ENCODE measurements at regions not wholly inside any gene's neighbourhood (a gene's known extent, or its start where the extent isn't known, plus 50 kb on each side); places are given as distances from the start of the nearest gene placed in this dataset.

DNA sequence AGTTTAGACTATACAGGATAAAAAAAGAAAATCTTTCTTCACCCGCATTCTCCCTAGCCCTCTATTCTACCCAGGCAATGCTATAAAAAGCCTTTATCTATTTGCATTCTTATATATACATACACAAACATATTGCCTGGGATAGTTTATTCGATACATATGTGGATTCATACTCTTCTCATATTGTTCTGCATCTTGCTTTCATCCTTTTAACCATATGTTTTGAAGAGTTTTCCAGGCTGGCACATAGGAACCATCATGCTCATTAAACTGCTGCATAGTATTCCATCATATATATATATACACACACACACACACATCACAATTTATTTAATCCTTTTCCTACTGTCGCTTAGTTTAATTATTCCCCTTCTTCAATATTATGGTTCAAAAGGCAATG lies 461.2 kb downstream of the NTRK2 start:
- Histone ChIP-seq H4K91ac (ENCODE audit: insufficient read depth, low read depth, low read length) (no peak overlapping the region), H3K23ac (ENCODE audit: low read depth, low read length) (no peak overlapping the region), H3K9me3 (ENCODE audit: control insufficient read depth, insufficient read depth, low read length) (peaks cover 2% of the 10 kb centered on the region; the same call in 1 of the 2 replicates), H3K79me1 (ENCODE audit: low read depth in 1 of 2, low read length in 2 of 2) (no peaks in the 10 kb centered on the region), H2BK5ac (ENCODE audit: low read depth, low read length, poor library complexity, severe bottlenecking) (no peak overlapping the region), H3K9ac (ENCODE audit: low read depth, low read length) (no peak overlapping the region), H3K27me3 (ENCODE audit: control insufficient read depth, insufficient read depth, low read length) (no peaks in the 10 kb centered on the region), H2AK9ac (replicated peaks; ENCODE audit: low read depth, low read length, poor library complexity) (no peak overlapping the region), H4K8ac (ENCODE audit: low read depth in 2 of 2, low read length in 2 of 2) (no peak overlapping the region), H2BK120ac (ENCODE audit: low read depth, low read length) (no peak overlapping the region), H2BK20ac (ENCODE audit: low read depth, low read length) (no peak overlapping the region), H3K14ac (replicated peaks; ENCODE audit: low read depth, low read length) (no peak overlapping the region), H3K9me1 (ENCODE audit: insufficient read depth, low read length) (no peaks in the 10 kb centered on the region), H3K4me1 (ENCODE audit: control insufficient read depth, insufficient read depth, low read length) (no peaks in the 10 kb centered on the region), H3K4ac (ENCODE audit: low read depth, low read length) (no peak overlapping the region), H4K5ac (ENCODE audit: low read depth, low read length) (no peak overlapping the region), H3K36me3 (ENCODE audit: control insufficient read depth, insufficient read depth, low read length) (no peaks in the 10 kb centered on the region), H2BK15ac (ENCODE audit: low read depth, low read length) (no peak overlapping the region), H2AK5ac (ENCODE audit: low read depth, low read length) (no peak overlapping the region), H3K4me3 (ENCODE audit: insufficient read depth, low read depth, low read length) (no peak overlapping the region), H4K20me1 (ENCODE audit: insufficient read depth, low read length) (no peaks in the 10 kb centered on the region), H3K56ac (ENCODE audit: extremely low read depth, insufficient read depth, low read length) (no peak overlapping the region), H3K18ac (ENCODE audit: low read depth, low read length) (no peak overlapping the region), H3K27ac (ENCODE audit: insufficient read depth, low read length) (no peak overlapping the region), H2AFZ (replicated peaks; ENCODE audit: low read length, poor library complexity) (no peak overlapping the region), H3K4me2 (ENCODE audit: low read depth, low read length) (no peak overlapping the region)
- in situ Hi-C loops (cut with MboI; ENCODE audit: low sequenced_read_pairs): no loop called here
- intact Hi-C loops (cut with micrococcal nuclease): no loop called here
- TF ChIP-seq NFE2L2 (IDR thresholded peaks at IDR 0.05; ENCODE audit: low read depth, low read length): no peak
- no peak for TF ChIP-seq CEBPB (IDR thresholded peaks at IDR 0.05; ENCODE audit: low read depth, low read length)
- no peak for TF ChIP-seq FOS (IDR thresholded peaks at IDR 0.05; ENCODE audit: low read depth, low read length)
- no peak for TF ChIP-seq CHD1 (IDR thresholded peaks at IDR 0.05; ENCODE audit: low read depth, low read length)
- TF ChIP-seq RFX5 (IDR thresholded peaks at IDR 0.05; ENCODE audit: low read depth, low read length): no peak
- TF ChIP-seq BHLHE40 (IDR thresholded peaks at IDR 0.05; ENCODE audit: low read depth, low read length): no peak
- no peak for TF ChIP-seq RAD21 (IDR thresholded peaks at IDR 0.05; ENCODE audit: low read length)
- TF ChIP-seq MXI1 (IDR thresholded peaks at IDR 0.05; ENCODE audit: borderline replicate concordance, low read depth, low read length): no peak
- TF ChIP-seq, protein P1, sequence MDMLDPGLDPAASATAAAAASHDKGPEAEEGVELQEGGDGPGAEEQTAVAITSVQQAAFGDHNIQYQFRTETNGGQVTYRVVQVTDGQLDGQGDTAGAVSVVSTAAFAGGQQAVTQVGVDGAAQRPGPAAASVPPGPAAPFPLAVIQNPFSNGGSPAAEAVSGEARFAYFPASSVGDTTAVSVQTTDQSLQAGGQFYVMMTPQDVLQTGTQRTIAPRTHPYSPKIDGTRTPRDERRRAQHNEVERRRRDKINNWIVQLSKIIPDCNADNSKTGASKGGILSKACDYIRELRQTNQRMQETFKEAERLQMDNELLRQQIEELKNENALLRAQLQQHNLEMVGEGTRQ (IDR thresholded peaks at IDR 0.05; ENCODE audit: low read depth, low read length): no peak
- TF ChIP-seq RCOR1 (IDR thresholded peaks at IDR 0.05; ENCODE audit: insufficient replicate concordance, low read length): no peak
- TF ChIP-seq SMC3 (IDR thresholded peaks at IDR 0.05; ENCODE audit: low read depth, low read length): no peak
- TF ChIP-seq, protein P2, sequence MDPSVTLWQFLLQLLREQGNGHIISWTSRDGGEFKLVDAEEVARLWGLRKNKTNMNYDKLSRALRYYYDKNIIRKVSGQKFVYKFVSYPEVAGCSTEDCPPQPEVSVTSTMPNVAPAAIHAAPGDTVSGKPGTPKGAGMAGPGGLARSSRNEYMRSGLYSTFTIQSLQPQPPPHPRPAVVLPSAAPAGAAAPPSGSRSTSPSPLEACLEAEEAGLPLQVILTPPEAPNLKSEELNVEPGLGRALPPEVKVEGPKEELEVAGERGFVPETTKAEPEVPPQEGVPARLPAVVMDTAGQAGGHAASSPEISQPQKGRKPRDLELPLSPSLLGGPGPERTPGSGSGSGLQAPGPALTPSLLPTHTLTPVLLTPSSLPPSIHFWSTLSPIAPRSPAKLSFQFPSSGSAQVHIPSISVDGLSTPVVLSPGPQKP (IDR thresholded peaks at IDR 0.05; ENCODE audit: borderline replicate concordance, low read depth, low read length): no peak
- TF ChIP-seq POLR2A (IDR thresholded peaks at IDR 0.05; ENCODE audit: low read depth, low read length): no peak
- TF ChIP-seq MAZ (IDR thresholded peaks at IDR 0.05; ENCODE audit: borderline replicate concordance, low read depth, low read length): no peak
- TF ChIP-seq MAFK (IDR thresholded peaks at IDR 0.05; ENCODE audit: low read depth, low read length): no peak
- TF ChIP-seq, protein P3, sequence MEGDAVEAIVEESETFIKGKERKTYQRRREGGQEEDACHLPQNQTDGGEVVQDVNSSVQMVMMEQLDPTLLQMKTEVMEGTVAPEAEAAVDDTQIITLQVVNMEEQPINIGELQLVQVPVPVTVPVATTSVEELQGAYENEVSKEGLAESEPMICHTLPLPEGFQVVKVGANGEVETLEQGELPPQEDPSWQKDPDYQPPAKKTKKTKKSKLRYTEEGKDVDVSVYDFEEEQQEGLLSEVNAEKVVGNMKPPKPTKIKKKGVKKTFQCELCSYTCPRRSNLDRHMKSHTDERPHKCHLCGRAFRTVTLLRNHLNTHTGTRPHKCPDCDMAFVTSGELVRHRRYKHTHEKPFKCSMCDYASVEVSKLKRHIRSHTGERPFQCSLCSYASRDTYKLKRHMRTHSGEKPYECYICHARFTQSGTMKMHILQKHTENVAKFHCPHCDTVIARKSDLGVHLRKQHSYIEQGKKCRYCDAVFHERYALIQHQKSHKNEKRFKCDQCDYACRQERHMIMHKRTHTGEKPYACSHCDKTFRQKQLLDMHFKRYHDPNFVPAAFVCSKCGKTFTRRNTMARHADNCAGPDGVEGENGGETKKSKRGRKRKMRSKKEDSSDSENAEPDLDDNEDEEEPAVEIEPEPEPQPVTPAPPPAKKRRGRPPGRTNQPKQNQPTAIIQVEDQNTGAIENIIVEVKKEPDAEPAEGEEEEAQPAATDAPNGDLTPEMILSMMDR (conservative IDR thresholded peaks at IDR 0.05; ENCODE audit: low read depth, low read length): no peak
- ChIA-PET POLR2A (ENCODE audit: unreplicated experiment) (no interaction called here), CTCF (no interaction called here)
- BruUV-seq (replicated peaks): no TSS peak
- no peak for DNase-seq
- dilution Hi-C loops (cut with HindIII; ENCODE audit: low sequenced_read_pairs, unreplicated experiment): no loop called here
- no peak for ATAC-seq (ENCODE audit: low read depth)
- WGBS, 2 experiments (ENCODE audit: extremely low coverage in 2 of 2, insufficient read length in 1 of 2): 100% methylated on average over 1 of the region's 3 CpGs; no CpG with 5 or more reads in 1 of the 2 experiments
